ENCODE measurements at regions not wholly inside any gene's neighbourhood (a gene's known extent, or its start where the extent isn't known, plus 50 kb on each side); places are given as distances from the start of the nearest gene placed in this dataset.

DNA sequence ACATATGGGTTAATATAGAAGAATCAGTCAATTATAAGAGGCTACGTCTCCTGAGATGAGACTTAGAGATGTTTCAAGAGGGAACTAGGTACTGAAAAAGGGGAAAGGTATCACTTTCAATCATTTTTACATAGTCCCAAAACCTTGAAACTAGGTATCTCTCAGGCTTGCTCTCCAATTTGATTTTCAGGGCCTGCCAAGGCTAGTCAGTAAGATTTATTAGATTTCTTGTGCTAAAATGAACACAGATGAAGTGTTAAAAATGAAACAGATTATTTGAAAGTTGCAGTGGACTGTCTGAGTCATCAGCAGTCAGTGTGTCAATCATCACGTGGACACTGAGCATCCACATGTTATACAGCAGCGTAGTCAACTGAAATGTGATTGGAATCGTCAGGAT, 591.1 kb downstream of the DTWD2 start:
- no peak for FAIRE-seq
- no TSS peak for BruUV-seq (replicated peaks)

DNA sequence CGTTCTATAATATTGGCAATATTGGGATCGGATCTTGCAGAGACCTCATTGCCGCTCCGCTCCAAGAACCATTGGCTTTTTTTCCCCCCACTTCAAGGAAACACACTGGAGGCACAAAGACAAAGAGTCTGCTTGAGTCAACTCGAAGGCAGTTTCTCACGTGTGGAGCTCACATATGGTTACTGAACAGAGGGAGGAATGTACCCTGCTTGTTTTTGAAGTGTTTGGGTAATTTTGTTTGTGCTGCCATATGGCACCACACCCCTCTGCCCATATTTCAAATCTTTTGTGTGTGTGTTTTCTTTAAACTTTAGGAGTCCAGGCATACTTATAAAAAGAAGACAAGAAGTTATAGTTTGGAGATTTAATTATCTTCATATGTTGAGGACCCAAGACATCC, 595.9 kb downstream of the DTWD2 start:
- BruUV-seq (replicated peaks) = no TSS peak
- Histone ChIP-seq H3K4me3 (replicated peaks in 1 of 3; ENCODE audit: insufficient read depth in 1 of 3, low read depth in 1 of 3, low read length in 3 of 3) (no peak overlapping the region), H3K36me3 (ENCODE audit: control insufficient read depth in 2 of 2, extremely low read depth in 1 of 2, insufficient read depth in 2 of 2, low read length in 2 of 2) (no peaks in the 10 kb centered on the region), H3K27ac (ENCODE audit: insufficient read depth, low read depth, low read length) (no peak overlapping the region), H3K79me2 (ENCODE audit: control insufficient read depth, insufficient read depth, low read length) (no peaks in the 10 kb centered on the region), H2AFZ (ENCODE audit: low read depth, low read length) (no peak overlapping the region), H3K9me3 (replicated peaks; ENCODE audit: control insufficient read depth, insufficient read depth, low read length) (peaks cover 3% of the 10 kb centered on the region), H4K20me1 (replicated peaks; ENCODE audit: control insufficient read depth, extremely low read depth, insufficient read depth, low read length) (no peaks in the 10 kb centered on the region), H3K9me1 (replicated peaks; ENCODE audit: control insufficient read depth, extremely low read depth, insufficient read depth, low read length) (no peaks in the 10 kb centered on the region), H3K4me2 (ENCODE audit: insufficient read depth, low read length) (no peak overlapping the region), H3K4me1 (ENCODE audit: control insufficient read depth, extremely low read depth, insufficient read depth, low read length) (no peaks in the 10 kb centered on the region), H3K27me3 (ENCODE audit: control insufficient read depth in 2 of 2, insufficient read depth in 2 of 2, low read length in 2 of 2) (no peaks in the 10 kb centered on the region), H3K9ac (replicated peaks; ENCODE audit: extremely low read depth, insufficient read depth, low read length) (no peak overlapping the region)
- intact Hi-C loops (cut with micrococcal nuclease) = no loop called here
- ChIA-PET CTCF (no interaction called here), POLR2A (no interaction called here)
- TF ChIP-seq FOS (IDR thresholded peaks at IDR 0.05; ENCODE audit: borderline replicate concordance, insufficient read depth, low read length) (no peak), GATA2 (IDR thresholded peaks at IDR 0.05; ENCODE audit: insufficient read depth, insufficient read length, low read depth, low read length) (no peak), MYC (IDR thresholded peaks at IDR 0.05; ENCODE audit: low read depth, low read length) (no peak), POLR2A (IDR thresholded peaks at IDR 0.05; ENCODE audit: low read depth, low read length) (no peak), JUN (IDR thresholded peaks at IDR 0.05; ENCODE audit: borderline replicate concordance, insufficient read depth, insufficient read length, low read depth) (no peak), EZH2 (IDR thresholded peaks at IDR 0.05; ENCODE audit: borderline replicate concordance, low read depth, low read length, severe bottlenecking) (no peak), POLR2AphosphoS5 (IDR thresholded peaks at IDR 0.05; ENCODE audit: insufficient read depth, low read depth, low read length) (no peak)
- TF ChIP-seq, protein P1, sequence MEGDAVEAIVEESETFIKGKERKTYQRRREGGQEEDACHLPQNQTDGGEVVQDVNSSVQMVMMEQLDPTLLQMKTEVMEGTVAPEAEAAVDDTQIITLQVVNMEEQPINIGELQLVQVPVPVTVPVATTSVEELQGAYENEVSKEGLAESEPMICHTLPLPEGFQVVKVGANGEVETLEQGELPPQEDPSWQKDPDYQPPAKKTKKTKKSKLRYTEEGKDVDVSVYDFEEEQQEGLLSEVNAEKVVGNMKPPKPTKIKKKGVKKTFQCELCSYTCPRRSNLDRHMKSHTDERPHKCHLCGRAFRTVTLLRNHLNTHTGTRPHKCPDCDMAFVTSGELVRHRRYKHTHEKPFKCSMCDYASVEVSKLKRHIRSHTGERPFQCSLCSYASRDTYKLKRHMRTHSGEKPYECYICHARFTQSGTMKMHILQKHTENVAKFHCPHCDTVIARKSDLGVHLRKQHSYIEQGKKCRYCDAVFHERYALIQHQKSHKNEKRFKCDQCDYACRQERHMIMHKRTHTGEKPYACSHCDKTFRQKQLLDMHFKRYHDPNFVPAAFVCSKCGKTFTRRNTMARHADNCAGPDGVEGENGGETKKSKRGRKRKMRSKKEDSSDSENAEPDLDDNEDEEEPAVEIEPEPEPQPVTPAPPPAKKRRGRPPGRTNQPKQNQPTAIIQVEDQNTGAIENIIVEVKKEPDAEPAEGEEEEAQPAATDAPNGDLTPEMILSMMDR (IDR thresholded peaks at IDR 0.05; ENCODE audit: extremely low read depth in 1 of 2, insufficient read depth in 1 of 2, low read depth in 1 of 2, low read length in 2 of 2) = no peak
- TF ChIP-seq, protein P2, sequence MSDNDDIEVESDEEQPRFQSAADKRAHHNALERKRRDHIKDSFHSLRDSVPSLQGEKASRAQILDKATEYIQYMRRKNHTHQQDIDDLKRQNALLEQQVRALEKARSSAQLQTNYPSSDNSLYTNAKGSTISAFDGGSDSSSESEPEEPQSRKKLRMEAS (IDR thresholded peaks at IDR 0.05; ENCODE audit: insufficient read depth, insufficient read length) = no peak
- DNase-seq (ENCODE audit: low read depth, low spot score) (no peak), FAIRE-seq (no peak)
- dilution Hi-C loops (cut with MboI; ENCODE audit: extremely low pct_ligation_motif_present, low sequenced_read_pairs) = no loop called here

More for the DNA sequence above, 591.1 kb downstream of the DTWD2 start:
- POLR2A ChIA-PET = no interaction called here
- intact Hi-C loops (cut with micrococcal nuclease) (no loop called here), dilution Hi-C loops (cut with MboI; ENCODE audit: extremely low pct_ligation_motif_present, low sequenced_read_pairs) (no loop called here)
- Histone ChIP-seq H3K9me1 (replicated peaks; ENCODE audit: control insufficient read depth, extremely low read depth, insufficient read depth, low read length) (no peaks in the 10 kb centered on the region), H2AFZ (ENCODE audit: low read depth, low read length) (no peak overlapping the region), H3K4me1 (ENCODE audit: control insufficient read depth, extremely low read depth, insufficient read depth, low read length) (no peaks in the 10 kb centered on the region), H3K9ac (replicated peaks; ENCODE audit: extremely low read depth, insufficient read depth, low read length) (no peak overlapping the region), H3K36me3 (ENCODE audit: control insufficient read depth in 2 of 2, extremely low read depth in 1 of 2, insufficient read depth in 2 of 2, low read length in 2 of 2) (no peaks in the 10 kb centered on the region), H3K27me3 (ENCODE audit: control insufficient read depth in 2 of 2, insufficient read depth in 2 of 2, low read length in 2 of 2) (no peaks in the 10 kb centered on the region), H3K4me2 (ENCODE audit: insufficient read depth, low read length) (no peak overlapping the region), H3K9me3 (replicated peaks; ENCODE audit: control insufficient read depth, insufficient read depth, low read length) (peaks cover 3% of the 10 kb centered on the region), H3K4me3 (replicated peaks in 1 of 3; ENCODE audit: insufficient read depth in 1 of 3, low read depth in 1 of 3, low read length in 3 of 3) (no peak overlapping the region), H4K20me1 (replicated peaks; ENCODE audit: control insufficient read depth, extremely low read depth, insufficient read depth, low read length) (no peaks in the 10 kb centered on the region), H3K79me2 (ENCODE audit: control insufficient read depth, insufficient read depth, low read length) (no peaks in the 10 kb centered on the region), H3K27ac (ENCODE audit: insufficient read depth, low read depth, low read length) (no peak overlapping the region)
- DNase-seq (ENCODE audit: low read depth, low spot score) = no peak
- no peak for TF ChIP-seq POLR2AphosphoS5 (IDR thresholded peaks at IDR 0.05; ENCODE audit: insufficient read depth, low read depth, low read length)
- TF ChIP-seq, protein P1 (IDR thresholded peaks at IDR 0.05; ENCODE audit: extremely low read depth in 1 of 2, insufficient read depth in 1 of 2, low read depth in 1 of 2, low read length in 2 of 2) = no peak
- TF ChIP-seq EZH2 (IDR thresholded peaks at IDR 0.05; ENCODE audit: borderline replicate concordance, low read depth, low read length, severe bottlenecking) = no peak
- TF ChIP-seq JUN (IDR thresholded peaks at IDR 0.05; ENCODE audit: borderline replicate concordance, insufficient read depth, insufficient read length, low read depth) = no peak
- no peak for TF ChIP-seq POLR2A (IDR thresholded peaks at IDR 0.05; ENCODE audit: low read depth, low read length)
- TF ChIP-seq, protein P2 (IDR thresholded peaks at IDR 0.05; ENCODE audit: insufficient read depth, insufficient read length) = no peak
- CTCF ChIA-PET = no interaction called here
